ENCODE measurements at regions not wholly inside any gene's neighbourhood (a gene's known extent, or its start where the extent isn't known, plus 50 kb on each side); places are given as distances from the start of the nearest gene placed in this dataset.

DNA sequence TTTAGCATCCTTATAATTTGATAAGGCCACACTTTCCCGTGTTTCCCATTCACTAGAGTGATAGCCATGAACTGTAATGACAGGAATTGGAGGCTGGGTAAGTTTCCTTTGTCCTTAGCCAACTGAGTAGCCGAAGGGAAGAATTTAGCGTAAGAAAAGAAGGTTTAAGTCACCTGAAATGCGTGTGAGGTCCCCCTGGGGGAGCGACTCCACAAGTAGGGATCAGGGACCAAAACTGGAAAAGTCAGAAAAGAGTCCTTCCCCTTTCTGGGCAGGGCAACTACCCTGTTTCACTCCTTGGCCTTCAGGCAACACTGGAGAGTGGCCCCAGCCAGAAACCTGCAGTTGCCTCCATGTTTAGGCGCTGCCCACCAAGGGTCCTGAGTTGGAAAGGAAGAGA, 81.6 kb upstream of the MED14 start:
- Histone ChIP-seq H3K9me3 (ENCODE audit: insufficient read depth, low read length) (no peaks in the 10 kb centered on the region), H3K9ac (ENCODE audit: low read length) (no peak overlapping the region), H3K79me2 (ENCODE audit: low read length) (no peaks in the 10 kb centered on the region), H3K4me3 (ENCODE audit: low read length) (no peak overlapping the region), H4K20me1 (ENCODE audit: insufficient read depth, low read length) (no peaks in the 10 kb centered on the region), H3K27me3 (ENCODE audit: low read depth, low read length) (no peaks in the 10 kb centered on the region), H3K4me1 (ENCODE audit: low read length) (no peaks in the 10 kb centered on the region), H3K27ac (ENCODE audit: low read length) (no peak overlapping the region), H3K4me2 (ENCODE audit: low read length) (no peak overlapping the region), H2AFZ (ENCODE audit: low read depth, low read length) (no peak overlapping the region), H3K36me3 (replicated peaks; ENCODE audit: low read depth, low read length) (no peaks in the 10 kb centered on the region)
- TF ChIP-seq, protein P1, sequence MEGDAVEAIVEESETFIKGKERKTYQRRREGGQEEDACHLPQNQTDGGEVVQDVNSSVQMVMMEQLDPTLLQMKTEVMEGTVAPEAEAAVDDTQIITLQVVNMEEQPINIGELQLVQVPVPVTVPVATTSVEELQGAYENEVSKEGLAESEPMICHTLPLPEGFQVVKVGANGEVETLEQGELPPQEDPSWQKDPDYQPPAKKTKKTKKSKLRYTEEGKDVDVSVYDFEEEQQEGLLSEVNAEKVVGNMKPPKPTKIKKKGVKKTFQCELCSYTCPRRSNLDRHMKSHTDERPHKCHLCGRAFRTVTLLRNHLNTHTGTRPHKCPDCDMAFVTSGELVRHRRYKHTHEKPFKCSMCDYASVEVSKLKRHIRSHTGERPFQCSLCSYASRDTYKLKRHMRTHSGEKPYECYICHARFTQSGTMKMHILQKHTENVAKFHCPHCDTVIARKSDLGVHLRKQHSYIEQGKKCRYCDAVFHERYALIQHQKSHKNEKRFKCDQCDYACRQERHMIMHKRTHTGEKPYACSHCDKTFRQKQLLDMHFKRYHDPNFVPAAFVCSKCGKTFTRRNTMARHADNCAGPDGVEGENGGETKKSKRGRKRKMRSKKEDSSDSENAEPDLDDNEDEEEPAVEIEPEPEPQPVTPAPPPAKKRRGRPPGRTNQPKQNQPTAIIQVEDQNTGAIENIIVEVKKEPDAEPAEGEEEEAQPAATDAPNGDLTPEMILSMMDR (IDR thresholded peaks at IDR 0.05; ENCODE audit: low read depth, low read length), result no peak
- TF ChIP-seq EZH2phosphoT487 (IDR thresholded peaks at IDR 0.05; ENCODE audit: low read depth), result no peak

DNA sequence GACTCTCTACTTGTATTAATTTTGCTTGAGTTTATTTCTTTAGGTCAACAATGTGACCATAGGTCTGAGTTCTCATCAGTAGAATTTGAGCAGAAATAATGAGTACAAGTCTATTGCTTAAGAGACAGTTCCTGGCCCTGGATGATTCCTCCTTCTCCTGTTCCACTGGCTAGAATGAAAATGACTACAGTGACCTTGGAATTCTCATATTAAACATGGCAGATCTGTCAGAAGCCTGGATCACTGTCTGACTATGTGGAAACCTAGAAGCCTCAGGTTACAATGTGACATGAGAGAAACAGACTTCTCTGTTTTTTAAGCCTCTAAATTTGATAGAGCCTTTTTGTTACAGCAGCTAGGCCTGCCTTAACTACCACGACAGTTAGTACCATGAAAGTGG, 82.9 kb upstream of the MED14 start:
- H3K79me2 ChIP-seq (ENCODE audit: low read length), result no peaks in the 10 kb centered on the region
- H3K9me3 ChIP-seq (ENCODE audit: insufficient read depth, low read length), result no peaks in the 10 kb centered on the region
- no peak overlapping the region for H3K4me3 ChIP-seq (ENCODE audit: low read length)
- H3K4me2 ChIP-seq (ENCODE audit: low read length), result no peak overlapping the region
- H3K36me3 ChIP-seq (replicated peaks; ENCODE audit: low read depth, low read length), result no peaks in the 10 kb centered on the region
- H2AFZ ChIP-seq (ENCODE audit: low read depth, low read length), result no peak overlapping the region
- H3K27ac ChIP-seq (ENCODE audit: low read length), result no peak overlapping the region
- H3K9ac ChIP-seq (ENCODE audit: low read length), result no peak overlapping the region
- no peaks in the 10 kb centered on the region for H4K20me1 ChIP-seq (ENCODE audit: insufficient read depth, low read length)
- TF ChIP-seq, protein P1 (IDR thresholded peaks at IDR 0.05; ENCODE audit: low read depth, low read length), result no peak
- H3K4me1 ChIP-seq (ENCODE audit: low read length), result no peaks in the 10 kb centered on the region
- H3K27me3 ChIP-seq (ENCODE audit: low read depth, low read length), result no peaks in the 10 kb centered on the region

DNA sequence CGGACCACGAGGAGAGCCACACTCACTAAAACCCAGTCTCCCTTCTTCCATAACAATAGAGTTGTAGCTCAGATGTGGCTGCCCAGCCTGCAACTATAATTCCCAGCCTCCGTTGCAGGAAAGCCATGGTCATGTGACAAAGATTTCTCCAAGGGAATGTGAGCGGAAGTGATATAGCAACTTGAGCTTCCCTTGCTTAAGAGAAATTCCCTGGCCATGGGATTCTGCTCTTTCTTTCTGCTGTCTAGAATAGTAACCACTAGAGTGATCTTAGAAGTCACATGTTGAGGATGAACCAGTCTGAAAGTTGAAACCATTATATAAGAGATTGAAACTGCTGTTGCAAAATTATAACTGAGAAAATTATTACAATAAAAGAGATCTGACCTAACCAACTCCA, 86.4 kb upstream of the MED14 start:
- no peaks in the 10 kb centered on the region for H3K79me2 ChIP-seq (ENCODE audit: low read length)
- no peak overlapping the region for H2AFZ ChIP-seq (ENCODE audit: low read depth, low read length)
- no peaks in the 10 kb centered on the region for H3K36me3 ChIP-seq (replicated peaks; ENCODE audit: low read depth, low read length)
- no peaks in the 10 kb centered on the region for H3K4me1 ChIP-seq (ENCODE audit: low read length)
- TF ChIP-seq EZH2phosphoT487 (IDR thresholded peaks at IDR 0.05; ENCODE audit: low read depth), result no peak
- TF ChIP-seq, protein P1 (IDR thresholded peaks at IDR 0.05; ENCODE audit: low read depth, low read length), result no peak
- no peak overlapping the region for H3K4me2 ChIP-seq (ENCODE audit: low read length)
- no peaks in the 10 kb centered on the region for H3K9me3 ChIP-seq (ENCODE audit: insufficient read depth, low read length)
- no peak overlapping the region for H3K9ac ChIP-seq (ENCODE audit: low read length)
- no peak overlapping the region for H3K4me3 ChIP-seq (ENCODE audit: low read length)
- no peak overlapping the region for H3K27ac ChIP-seq (ENCODE audit: low read length)
- H3K27me3 ChIP-seq (ENCODE audit: low read depth, low read length), result no peaks in the 10 kb centered on the region
- H4K20me1 ChIP-seq (ENCODE audit: insufficient read depth, low read length), result no peaks in the 10 kb centered on the region

DNA sequence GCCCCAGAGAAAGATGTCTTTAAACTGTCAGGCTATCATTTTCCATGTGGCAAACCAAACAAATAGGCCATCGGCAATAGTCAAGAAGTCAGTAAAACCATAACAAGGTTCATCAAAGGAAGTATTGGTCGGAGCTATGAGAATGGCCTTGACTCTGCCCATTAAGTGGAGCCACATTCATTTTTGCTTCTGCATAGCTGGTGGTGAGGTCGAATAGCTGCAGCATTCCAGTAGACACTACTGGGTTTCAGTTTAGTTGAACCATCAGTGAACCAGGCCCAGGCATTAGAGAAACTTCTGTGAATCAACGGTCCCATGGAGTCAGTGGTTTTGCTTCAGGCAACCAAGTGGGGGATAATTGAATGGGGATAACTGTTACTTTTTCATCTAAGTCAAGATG, 92.0 kb upstream of the MED14 start:
- no peaks in the 10 kb centered on the region for H4K20me1 ChIP-seq (ENCODE audit: insufficient read depth, low read length)
- no peaks in the 10 kb centered on the region for H3K79me2 ChIP-seq (ENCODE audit: low read length)
- H3K27me3 ChIP-seq (ENCODE audit: low read depth, low read length), result no peaks in the 10 kb centered on the region
- H2AFZ ChIP-seq (ENCODE audit: low read depth, low read length), result no peak overlapping the region
- H3K4me1 ChIP-seq (ENCODE audit: low read length), result no peaks in the 10 kb centered on the region
- H3K4me2 ChIP-seq (ENCODE audit: low read length), result no peak overlapping the region
- H3K27ac ChIP-seq (ENCODE audit: low read length), result no peak overlapping the region
- H3K9ac ChIP-seq (ENCODE audit: low read length), result no peak overlapping the region
- no peaks in the 10 kb centered on the region for H3K36me3 ChIP-seq (replicated peaks; ENCODE audit: low read depth, low read length)
- TF ChIP-seq EZH2phosphoT487 (IDR thresholded peaks at IDR 0.05; ENCODE audit: low read depth), result no peak
- TF ChIP-seq, protein P1 (IDR thresholded peaks at IDR 0.05; ENCODE audit: low read depth, low read length), result no peak
- no peak overlapping the region for H3K4me3 ChIP-seq (ENCODE audit: low read length)
- no peaks in the 10 kb centered on the region for H3K9me3 ChIP-seq (ENCODE audit: insufficient read depth, low read length)
